SKM-1 (cell line): ENCODE measurements at regions not wholly inside any gene's neighbourhood (a gene's known extent, or its start where the extent isn't known, plus 50 kb on each side); places are given as distances from the start of the nearest gene placed in this dataset.
"Not testable (repeated sequence)": the region's sequence is repeated elsewhere in the genome, so short reads cannot be mapped to it uniquely, and the experiment has no call there.

Experiments used
- DNase-seq: peaks from one replicate; lab custom pipeline; 2025; ENCODE audit not compliant: unreplicated experiment; lab: John Stamatoyannopoulos, UW

- DNase-seq: no peak
Measured at GRCh38 chr4:31851946-31852345, 1131.8 kb downstream of the PCDH7 start.

DNA sequence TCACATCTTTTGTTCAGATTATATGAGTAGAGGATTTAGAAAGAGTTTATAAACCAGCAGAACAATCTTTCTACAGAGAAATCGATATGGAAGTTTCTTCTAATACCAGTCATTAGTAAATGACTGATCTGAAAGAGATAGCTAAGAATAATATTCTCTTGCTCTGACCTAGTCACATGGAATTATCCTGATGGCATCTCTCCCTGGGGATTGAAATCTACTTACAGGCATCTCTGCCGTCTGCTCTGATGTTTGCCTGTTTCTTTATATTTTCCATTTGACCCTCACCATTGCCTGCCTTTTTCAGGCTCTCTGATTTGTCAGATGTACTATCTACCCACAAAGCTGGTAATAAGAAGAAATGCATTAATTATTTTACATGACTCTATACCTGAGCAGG lies 1157.3 kb downstream of the PCDH7 start:
- no peak for DNase-seq

DNA sequence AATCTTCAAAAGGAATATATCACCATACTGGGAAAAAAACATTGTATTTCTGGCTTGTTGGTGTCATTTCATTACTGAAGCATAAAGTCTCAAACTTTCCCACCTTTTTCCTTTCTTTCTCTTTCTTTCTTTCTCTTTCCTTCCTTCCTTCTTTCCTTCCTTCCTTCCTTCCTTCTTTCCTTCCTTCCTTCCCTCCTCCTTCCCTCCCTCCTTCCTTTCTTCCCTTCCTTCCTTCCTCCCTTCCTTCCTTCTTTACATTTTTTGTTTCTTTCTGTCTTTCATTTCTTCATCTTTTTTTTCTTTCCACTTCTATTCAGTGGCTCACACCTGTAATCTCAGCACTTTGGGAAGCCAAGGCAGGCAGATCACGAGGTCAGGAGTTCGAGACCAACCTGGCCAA lies 1160.7 kb downstream of the PCDH7 start:
- not testable (repeated sequence) for DNase-seq

- no peak for DNase-seq
Measured at GRCh38 chr4:31896349-31896748, 1176.2 kb downstream of the PCDH7 start.

DNA sequence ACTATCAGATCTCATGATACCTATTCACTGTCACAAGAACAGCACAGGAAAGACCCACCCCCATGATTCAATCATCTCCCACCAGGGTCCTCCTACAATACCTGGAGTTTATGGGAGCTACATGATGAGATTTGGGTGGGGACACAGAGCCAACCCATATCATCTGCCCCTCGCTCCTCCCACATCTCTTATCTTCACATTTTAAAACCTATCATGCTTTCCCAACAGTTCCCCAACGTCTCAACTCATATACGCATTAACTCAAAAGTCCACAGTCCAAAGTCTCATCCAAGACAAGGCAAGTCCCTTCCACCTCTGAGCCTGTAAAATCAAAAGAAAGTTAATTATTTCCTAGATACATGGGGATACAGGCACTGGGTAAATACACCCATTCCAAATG lies 1185.2 kb downstream of the PCDH7 start:
- DNase-seq: no peak

- DNase-seq: no peak
Measured at GRCh38 chr4:31908261-31908660, 1188.1 kb downstream of the PCDH7 start.

DNA sequence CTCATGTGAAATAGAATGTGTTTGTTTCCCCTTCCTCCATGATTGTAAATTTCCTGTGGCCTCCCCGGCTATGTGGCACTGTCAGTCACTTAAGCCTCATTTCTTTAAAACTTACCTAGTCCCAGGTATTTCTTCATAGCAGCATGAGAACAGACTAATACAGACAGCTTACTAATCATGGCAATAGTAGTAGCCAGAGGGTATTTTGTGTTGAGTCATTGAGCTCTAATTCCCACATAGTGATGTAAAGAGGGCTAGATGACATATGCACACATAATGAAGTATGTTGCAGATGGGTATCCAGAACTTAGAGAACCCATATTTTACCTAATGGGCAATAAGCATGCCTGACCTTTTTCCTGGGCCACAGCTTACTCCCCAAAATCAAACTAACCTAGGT lies 1197.2 kb downstream of the PCDH7 start:
- DNase-seq: no peak

- DNase-seq: peak; percentile 6
Measured at GRCh38 chr4:31918891-31919290, 1198.7 kb downstream of the PCDH7 start.

DNA sequence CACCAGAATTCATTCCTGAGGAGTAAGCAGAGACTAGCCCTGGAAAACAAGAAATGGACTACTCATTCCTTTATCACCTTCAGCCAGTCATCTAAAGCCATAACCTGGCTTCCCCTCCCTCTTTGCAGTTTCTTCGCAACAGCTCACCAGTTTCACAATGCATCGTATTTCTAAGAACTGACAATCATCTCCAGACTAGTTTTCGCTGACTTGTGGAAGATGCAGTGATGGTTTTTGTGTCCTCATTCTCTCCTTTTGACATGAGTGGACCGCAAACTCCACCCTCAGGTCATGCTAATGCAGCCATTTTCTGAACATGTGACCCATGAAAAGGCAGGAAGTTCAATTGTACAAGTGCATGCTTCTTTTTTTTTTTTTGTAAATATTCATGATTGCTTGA lies 1203.5 kb downstream of the PCDH7 start:
- DNase-seq: no peak

- no peak for DNase-seq
Measured at GRCh38 chr4:31929676-31930345, 1209.6 kb downstream of the PCDH7 start.

DNA sequence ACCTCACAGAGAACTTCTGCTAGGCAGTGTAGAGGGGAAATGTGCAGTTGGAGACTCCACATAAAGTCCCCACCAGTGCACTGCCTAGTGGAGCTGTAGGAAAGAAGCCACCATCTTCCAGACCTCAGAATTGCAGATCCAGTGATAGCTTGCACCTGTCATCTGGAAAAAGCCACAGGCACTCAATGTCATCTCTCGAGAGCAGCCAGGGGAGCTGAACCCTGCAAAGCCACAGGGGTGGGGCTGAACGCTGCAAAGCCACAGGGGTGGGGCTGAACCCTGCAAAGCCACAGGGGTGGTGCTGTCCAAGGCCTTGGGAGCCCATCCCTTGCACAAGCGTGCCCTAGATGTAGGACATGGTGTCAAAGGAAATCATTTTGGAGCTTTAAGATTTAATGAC lies 1226.3 kb downstream of the PCDH7 start:
- no peak for DNase-seq

DNA sequence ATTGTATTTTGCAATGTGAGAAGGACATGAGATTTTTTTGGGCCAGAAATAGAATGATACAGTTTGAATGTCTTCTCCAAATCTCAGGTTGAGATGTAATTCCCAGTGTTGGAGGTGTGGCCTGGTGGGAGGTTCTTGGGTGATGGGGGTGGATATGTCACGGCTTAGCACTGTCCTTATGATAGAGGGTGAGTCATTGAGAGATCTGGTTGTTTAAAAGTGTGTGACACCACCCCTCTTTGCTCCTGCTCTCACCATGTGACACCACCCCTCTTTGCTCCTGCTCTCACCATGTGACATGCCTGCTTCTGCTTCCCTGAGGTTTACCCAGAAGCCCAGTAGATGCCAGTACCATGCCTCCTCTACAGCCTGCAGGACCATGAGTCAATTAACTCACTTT lies 1226.9 kb downstream of the PCDH7 start:
- no peak for DNase-seq

GRCh38 chr4:31949045-31949444 lies 1228.9 kb downstream of the PCDH7 start:
- no peak for DNase-seq

DNA sequence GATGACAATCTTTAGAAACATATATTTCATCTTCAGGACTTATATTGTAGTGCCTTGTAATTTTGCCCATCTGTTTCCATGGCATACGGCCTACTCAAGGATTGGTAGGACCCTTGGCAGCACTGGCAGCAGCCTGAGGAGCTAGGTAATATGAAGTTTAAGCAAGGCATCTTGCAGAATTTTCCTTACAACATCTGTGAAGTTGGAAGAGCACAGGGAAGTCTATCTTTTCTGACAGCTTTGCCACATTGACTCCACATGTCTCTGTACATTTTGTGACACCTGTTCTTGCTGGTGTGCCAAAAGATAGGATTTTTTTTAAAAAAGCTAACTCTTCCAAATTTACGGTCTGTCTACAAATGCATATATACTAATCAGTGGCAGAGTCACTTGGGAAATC lies 1235.2 kb downstream of the PCDH7 start:
- DNase-seq: no peak

- DNase-seq: no peak
Measured at GRCh38 chr4:31959972-31960371, 1239.8 kb downstream of the PCDH7 start.

DNA sequence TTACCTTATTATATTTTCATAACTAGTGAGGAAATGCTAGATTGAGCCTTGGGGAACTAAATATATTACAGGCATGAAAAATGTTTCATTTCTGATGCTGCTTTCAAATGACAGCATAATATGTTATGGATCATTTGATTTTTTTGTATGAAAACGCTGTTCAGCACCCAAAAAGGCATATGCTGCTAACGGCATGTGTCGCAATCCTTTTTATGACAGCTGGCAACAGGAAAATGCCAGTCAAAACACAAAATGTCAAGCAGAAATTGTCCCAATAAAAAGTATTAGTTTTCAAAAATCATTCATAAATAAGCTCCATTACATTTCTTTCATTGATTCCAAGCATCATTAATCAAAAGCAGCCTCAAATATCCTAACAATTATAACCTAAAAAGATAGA lies 1244.5 kb downstream of the PCDH7 start:
- no peak for DNase-seq

DNA sequence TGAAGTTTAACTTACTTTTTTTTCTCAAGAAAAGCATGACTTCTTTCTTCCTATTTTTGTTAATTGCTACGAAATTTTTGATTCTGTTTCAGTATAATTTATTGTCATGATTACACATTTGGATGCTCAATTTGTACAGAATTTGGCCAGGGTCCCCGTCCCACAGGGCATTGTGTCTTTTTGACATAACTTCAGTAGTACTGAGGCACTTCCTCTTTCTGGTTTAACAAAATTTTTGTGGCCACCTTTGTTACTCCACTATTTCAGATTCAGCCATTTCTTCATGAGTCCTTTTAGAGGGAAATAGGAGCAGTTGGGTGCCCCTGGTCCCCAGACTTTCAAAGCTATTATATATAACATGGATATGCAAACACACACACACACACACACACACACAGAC lies 1248.7 kb downstream of the PCDH7 start:
- peak; percentile 34 for DNase-seq

DNA sequence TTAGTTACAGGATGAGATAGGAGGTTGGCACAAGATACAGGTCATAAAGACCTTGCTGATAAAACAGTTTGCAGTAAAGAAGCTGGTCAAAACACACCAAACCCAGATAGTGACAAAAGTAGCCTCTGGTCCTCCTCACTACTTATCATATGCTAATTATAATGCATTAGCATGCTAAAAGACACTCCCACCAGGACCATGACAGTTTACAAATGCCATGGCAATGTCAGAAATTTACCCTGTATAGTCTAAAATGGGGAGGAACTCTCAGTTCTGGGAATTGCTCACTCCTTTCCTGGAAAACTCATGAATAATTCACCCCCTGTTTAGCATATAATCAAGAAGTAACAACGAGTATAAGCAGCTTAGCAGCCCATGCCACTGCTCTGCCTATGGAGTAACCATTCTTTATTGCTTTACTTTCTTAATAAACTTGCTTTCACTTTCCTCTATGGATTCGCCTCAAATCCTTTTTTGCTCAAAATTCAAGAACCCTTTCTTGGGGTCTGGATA lies 1254.4 kb downstream of the PCDH7 start:
- DNase-seq: no peak

DNA sequence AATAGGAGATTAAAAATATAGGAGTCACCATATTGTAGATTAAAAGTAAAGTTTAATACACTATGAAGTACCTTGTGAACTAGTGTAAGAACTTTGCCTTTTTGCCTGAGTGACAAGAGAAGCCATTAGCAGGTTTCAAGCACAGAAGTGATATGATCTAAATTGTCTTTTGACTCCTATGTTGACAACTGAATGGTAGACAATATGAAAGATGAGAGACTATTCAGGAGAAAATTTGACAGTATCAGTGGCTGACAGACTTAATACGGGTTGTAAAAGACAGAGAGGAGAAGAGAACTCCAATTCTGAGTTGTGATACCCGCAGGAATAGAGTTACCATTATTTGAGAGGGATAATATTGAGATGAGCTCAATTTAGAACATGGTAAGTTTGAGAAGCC lies 1259.8 kb downstream of the PCDH7 start:
- no peak for DNase-seq

- DNase-seq: no peak
Measured at GRCh38 chr4:31983246-31983645, 1263.1 kb downstream of the PCDH7 start.

DNA sequence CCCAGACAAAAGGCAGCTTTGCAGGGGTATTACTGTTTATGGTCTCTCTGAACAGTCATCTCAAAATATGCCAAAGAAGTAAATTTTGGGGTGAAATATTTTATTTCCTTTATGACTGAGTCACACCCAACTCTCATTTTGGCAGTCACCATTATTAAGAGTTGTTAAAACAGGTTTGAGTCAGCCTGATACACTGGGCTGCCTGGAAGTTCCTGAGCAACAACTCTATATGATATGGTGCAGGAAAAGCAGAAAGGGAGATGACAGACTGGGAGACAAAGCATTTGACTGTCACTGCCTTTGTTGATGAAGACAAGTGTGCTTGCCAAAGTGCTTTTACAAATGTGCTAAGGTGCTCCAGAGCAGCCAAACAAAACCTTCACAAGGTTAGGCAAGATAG lies 1263.5 kb downstream of the PCDH7 start:
- no peak for DNase-seq

- peak; percentile 95 for DNase-seq
Measured at GRCh38 chr4:31984872-31985271, 1264.7 kb downstream of the PCDH7 start.
